ENCODE measurements at regions not wholly inside any gene's neighbourhood (a gene's known extent, or its start where the extent isn't known, plus 50 kb on each side); places are given as distances from the start of the nearest gene placed in this dataset.

DNA sequence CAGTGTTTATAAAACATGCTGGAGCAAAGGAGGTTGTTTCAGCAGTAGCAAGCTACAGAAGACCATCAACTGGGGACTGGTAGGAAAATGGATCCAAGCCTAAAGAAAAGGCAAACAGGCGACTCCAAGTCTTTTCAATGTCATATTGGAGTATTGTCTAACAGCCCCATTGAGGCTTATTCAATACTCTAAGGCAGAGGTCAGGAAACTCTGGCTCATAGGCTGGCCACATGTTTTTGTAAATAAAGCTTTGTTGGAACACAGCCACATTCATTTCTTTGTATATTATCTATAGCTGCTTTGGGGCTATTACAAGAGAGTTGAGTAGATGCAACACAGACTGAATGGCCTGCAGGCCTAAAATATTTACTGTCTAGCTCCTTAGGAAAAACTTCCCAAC, 77.5 kb downstream of the RPL22L1 start:
- no peaks in the 10 kb centered on the region for H3K9me3 ChIP-seq (ENCODE audit: control insufficient read depth, insufficient read depth, low read depth, low read length)
- POLR2A ChIA-PET, result no interaction called here
- no TSS peak for BruUV-seq (replicated peaks)

DNA sequence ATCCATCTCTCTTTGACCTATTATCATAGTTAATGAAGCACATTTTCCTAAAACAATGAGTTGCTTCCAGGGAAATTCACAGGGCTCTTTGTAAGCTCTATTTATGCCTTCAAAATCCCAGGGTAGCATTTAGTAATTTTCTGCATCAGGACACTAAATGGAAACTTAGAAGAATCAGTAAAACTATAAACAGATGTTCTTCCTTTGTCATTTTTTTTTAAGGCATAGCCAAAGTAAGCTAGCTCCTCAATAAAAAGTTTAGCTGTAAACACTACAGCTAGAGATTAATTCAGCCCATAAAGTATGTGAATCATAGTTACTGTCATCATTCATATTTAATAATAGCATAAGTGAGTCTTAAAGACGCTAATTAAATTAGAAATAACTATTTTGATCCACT, 79.3 kb downstream of the RPL22L1 start:
- CTCF ChIA-PET, result no interaction called here
- no TSS peak for BruUV-seq (replicated peaks)
- ATAC-seq (no peak), DNase-seq (ENCODE audit: low read depth, low spot score) (no peak)
- no peaks in the 10 kb centered on the region for H3K27me3 ChIP-seq (ENCODE audit: control insufficient read depth, insufficient read depth, low read length)
- POLR2A ChIA-PET, result no interaction called here
- no peaks in the 10 kb centered on the region for H3K36me3 ChIP-seq (ENCODE audit: control insufficient read depth, insufficient read depth, low read length)
- no peaks in the 10 kb centered on the region for H3K9me3 ChIP-seq (ENCODE audit: control insufficient read depth, insufficient read depth, low read depth, low read length)
- no peak overlapping the region for H3K4me3 ChIP-seq (ENCODE audit: low read depth in 2 of 2, low read length in 2 of 2)
- intact Hi-C loops (cut with micrococcal nuclease; ENCODE audit: unreplicated experiment), result no loop called here
- H3K27ac ChIP-seq (ENCODE audit: low read length), result no peak overlapping the region
- no peaks in the 10 kb centered on the region for H3K4me1 ChIP-seq (ENCODE audit: control insufficient read depth, insufficient read depth, low read length)
- TF ChIP-seq SIN3A (IDR thresholded peaks at IDR 0.05; ENCODE audit: borderline replicate concordance, insufficient read depth, low read depth, low read length) (no peak), POLR2AphosphoS5 (IDR thresholded peaks at IDR 0.05; ENCODE audit: low read depth, low read length) (no peak), TCF7L2 (IDR thresholded peaks at IDR 0.05; ENCODE audit: low read depth, low read length) (no peak)
- TF ChIP-seq, protein P1, sequence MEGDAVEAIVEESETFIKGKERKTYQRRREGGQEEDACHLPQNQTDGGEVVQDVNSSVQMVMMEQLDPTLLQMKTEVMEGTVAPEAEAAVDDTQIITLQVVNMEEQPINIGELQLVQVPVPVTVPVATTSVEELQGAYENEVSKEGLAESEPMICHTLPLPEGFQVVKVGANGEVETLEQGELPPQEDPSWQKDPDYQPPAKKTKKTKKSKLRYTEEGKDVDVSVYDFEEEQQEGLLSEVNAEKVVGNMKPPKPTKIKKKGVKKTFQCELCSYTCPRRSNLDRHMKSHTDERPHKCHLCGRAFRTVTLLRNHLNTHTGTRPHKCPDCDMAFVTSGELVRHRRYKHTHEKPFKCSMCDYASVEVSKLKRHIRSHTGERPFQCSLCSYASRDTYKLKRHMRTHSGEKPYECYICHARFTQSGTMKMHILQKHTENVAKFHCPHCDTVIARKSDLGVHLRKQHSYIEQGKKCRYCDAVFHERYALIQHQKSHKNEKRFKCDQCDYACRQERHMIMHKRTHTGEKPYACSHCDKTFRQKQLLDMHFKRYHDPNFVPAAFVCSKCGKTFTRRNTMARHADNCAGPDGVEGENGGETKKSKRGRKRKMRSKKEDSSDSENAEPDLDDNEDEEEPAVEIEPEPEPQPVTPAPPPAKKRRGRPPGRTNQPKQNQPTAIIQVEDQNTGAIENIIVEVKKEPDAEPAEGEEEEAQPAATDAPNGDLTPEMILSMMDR (IDR thresholded peaks at IDR 0.05), result no peak
- TF ChIP-seq, protein P2, sequence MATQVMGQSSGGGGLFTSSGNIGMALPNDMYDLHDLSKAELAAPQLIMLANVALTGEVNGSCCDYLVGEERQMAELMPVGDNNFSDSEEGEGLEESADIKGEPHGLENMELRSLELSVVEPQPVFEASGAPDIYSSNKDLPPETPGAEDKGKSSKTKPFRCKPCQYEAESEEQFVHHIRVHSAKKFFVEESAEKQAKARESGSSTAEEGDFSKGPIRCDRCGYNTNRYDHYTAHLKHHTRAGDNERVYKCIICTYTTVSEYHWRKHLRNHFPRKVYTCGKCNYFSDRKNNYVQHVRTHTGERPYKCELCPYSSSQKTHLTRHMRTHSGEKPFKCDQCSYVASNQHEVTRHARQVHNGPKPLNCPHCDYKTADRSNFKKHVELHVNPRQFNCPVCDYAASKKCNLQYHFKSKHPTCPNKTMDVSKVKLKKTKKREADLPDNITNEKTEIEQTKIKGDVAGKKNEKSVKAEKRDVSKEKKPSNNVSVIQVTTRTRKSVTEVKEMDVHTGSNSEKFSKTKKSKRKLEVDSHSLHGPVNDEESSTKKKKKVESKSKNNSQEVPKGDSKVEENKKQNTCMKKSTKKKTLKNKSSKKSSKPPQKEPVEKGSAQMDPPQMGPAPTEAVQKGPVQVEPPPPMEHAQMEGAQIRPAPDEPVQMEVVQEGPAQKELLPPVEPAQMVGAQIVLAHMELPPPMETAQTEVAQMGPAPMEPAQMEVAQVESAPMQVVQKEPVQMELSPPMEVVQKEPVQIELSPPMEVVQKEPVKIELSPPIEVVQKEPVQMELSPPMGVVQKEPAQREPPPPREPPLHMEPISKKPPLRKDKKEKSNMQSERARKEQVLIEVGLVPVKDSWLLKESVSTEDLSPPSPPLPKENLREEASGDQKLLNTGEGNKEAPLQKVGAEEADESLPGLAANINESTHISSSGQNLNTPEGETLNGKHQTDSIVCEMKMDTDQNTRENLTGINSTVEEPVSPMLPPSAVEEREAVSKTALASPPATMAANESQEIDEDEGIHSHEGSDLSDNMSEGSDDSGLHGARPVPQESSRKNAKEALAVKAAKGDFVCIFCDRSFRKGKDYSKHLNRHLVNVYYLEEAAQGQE (IDR thresholded peaks at IDR 0.05; ENCODE audit: insufficient read depth in 1 of 2, low read depth in 2 of 2, low read length in 1 of 2), result no peak
- in situ Hi-C loops (cut with HindIII; ENCODE audit: low pct_unique_long_range_greater_than_20kb, low sequenced_read_pairs), result no loop called here

More for the DNA sequence above, 77.5 kb downstream of the RPL22L1 start:
- Histone ChIP-seq H3K27me3 (ENCODE audit: control insufficient read depth, insufficient read depth, low read length) (no peaks in the 10 kb centered on the region), H3K4me1 (ENCODE audit: control insufficient read depth, insufficient read depth, low read length) (no peaks in the 10 kb centered on the region), H3K36me3 (ENCODE audit: control insufficient read depth, insufficient read depth, low read length) (no peaks in the 10 kb centered on the region), H3K27ac (ENCODE audit: low read length) (no peak overlapping the region), H3K4me3 (ENCODE audit: low read depth in 2 of 2, low read length in 2 of 2) (no peak overlapping the region)
- intact Hi-C loops (cut with micrococcal nuclease; ENCODE audit: unreplicated experiment), result no loop called here
- no peak for DNase-seq (ENCODE audit: low read depth, low spot score)
- in situ Hi-C loops (cut with HindIII; ENCODE audit: low pct_unique_long_range_greater_than_20kb, low sequenced_read_pairs), result no loop called here
- TF ChIP-seq, protein P1 (IDR thresholded peaks at IDR 0.05), result no peak
- TF ChIP-seq, protein P2 (IDR thresholded peaks at IDR 0.05; ENCODE audit: insufficient read depth in 1 of 2, low read depth in 2 of 2, low read length in 1 of 2), result no peak
- TF ChIP-seq TCF7L2 (IDR thresholded peaks at IDR 0.05; ENCODE audit: low read depth, low read length), result no peak
- no peak for TF ChIP-seq POLR2AphosphoS5 (IDR thresholded peaks at IDR 0.05; ENCODE audit: low read depth, low read length)
- no peak for TF ChIP-seq SIN3A (IDR thresholded peaks at IDR 0.05; ENCODE audit: borderline replicate concordance, insufficient read depth, low read depth, low read length)
- ATAC-seq, result no peak
- CTCF ChIA-PET, result interaction anchor here (0.8 kb wide), 1 partner anchor 379 kb away, joined by 3 read pairs; no protein-coding TSS in a partner anchor

Data from Panc1 (cell line).